ENCODE measurements at regions not wholly inside any gene's neighbourhood (a gene's known extent, or its start where the extent isn't known, plus 50 kb on each side); places are given as distances from the start of the nearest gene placed in this dataset.
A peak's percentile ranks its signal among the peaks of the same experiment; 100 is the strongest.

DNA sequence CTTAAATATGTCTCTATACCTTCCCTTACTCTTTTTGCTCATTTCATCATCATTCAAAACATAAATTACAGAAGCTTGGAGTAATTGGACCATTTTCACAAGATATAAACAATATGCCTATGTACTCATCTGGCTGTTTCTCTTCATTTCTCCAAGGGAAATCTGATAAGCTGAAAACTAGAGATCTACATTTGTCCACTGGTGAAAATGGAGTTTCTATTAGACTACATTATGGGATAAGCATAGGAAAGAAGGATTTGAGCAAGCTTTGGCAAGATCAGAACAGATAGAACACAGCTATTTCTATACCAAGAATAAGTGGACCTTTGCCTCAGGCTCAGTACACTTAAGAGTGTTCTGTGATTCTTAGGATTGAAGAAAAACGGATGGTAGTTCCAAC is 404.4 kb downstream of the GASK1B start:
- no peak overlapping the region for H3K9ac ChIP-seq (ENCODE audit: low read depth in 1 of 2, low read length in 2 of 2)
- H3K4me3 ChIP-seq (ENCODE audit: low read depth in 1 of 3, low read length in 3 of 3), result no peak overlapping the region
- no peaks in the 10 kb centered on the region for H3K27me3 ChIP-seq (ENCODE audit: control insufficient read depth in 4 of 4, insufficient read depth in 4 of 4, low read length in 3 of 4)
- H3K36me3 ChIP-seq (ENCODE audit: control insufficient read depth in 4 of 4, insufficient read depth in 3 of 4, low read depth in 1 of 4, low read length in 3 of 4), result no peaks in the 10 kb centered on the region
- H3K27ac ChIP-seq (ENCODE audit: low read depth in 1 of 2, low read length in 2 of 2), result no peak overlapping the region
- H3K9me3 ChIP-seq (ENCODE audit: control insufficient read depth in 4 of 4, low read length in 3 of 4), result no peaks in the 10 kb centered on the region
- 76% methylated on average over 1 of the region's 1 CpG for WGBS
- TF ChIP-seq FOXA2 (IDR thresholded peaks at IDR 0.05) (no peak), GABPA (IDR thresholded peaks at IDR 0.05 in 1 of 2, conservative IDR thresholded peaks at IDR 0.05 in 1 of 2) (no peak), TAF1 (conservative IDR thresholded peaks at IDR 0.05) (no peak), RAD21 (IDR thresholded peaks at IDR 0.05) (no peak), FOXA1 (IDR thresholded peaks at IDR 0.05) (no peak), HNF4A (conservative IDR thresholded peaks at IDR 0.05) (no peak), SP1 (IDR thresholded peaks at IDR 0.05) (no peak)
- TF ChIP-seq, protein P1, sequence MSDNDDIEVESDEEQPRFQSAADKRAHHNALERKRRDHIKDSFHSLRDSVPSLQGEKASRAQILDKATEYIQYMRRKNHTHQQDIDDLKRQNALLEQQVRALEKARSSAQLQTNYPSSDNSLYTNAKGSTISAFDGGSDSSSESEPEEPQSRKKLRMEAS (IDR thresholded peaks at IDR 0.05), result no peak
- TF ChIP-seq, protein P2, sequence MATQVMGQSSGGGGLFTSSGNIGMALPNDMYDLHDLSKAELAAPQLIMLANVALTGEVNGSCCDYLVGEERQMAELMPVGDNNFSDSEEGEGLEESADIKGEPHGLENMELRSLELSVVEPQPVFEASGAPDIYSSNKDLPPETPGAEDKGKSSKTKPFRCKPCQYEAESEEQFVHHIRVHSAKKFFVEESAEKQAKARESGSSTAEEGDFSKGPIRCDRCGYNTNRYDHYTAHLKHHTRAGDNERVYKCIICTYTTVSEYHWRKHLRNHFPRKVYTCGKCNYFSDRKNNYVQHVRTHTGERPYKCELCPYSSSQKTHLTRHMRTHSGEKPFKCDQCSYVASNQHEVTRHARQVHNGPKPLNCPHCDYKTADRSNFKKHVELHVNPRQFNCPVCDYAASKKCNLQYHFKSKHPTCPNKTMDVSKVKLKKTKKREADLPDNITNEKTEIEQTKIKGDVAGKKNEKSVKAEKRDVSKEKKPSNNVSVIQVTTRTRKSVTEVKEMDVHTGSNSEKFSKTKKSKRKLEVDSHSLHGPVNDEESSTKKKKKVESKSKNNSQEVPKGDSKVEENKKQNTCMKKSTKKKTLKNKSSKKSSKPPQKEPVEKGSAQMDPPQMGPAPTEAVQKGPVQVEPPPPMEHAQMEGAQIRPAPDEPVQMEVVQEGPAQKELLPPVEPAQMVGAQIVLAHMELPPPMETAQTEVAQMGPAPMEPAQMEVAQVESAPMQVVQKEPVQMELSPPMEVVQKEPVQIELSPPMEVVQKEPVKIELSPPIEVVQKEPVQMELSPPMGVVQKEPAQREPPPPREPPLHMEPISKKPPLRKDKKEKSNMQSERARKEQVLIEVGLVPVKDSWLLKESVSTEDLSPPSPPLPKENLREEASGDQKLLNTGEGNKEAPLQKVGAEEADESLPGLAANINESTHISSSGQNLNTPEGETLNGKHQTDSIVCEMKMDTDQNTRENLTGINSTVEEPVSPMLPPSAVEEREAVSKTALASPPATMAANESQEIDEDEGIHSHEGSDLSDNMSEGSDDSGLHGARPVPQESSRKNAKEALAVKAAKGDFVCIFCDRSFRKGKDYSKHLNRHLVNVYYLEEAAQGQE (IDR thresholded peaks at IDR 0.05), result no peak
- TF ChIP-seq, protein P3, sequence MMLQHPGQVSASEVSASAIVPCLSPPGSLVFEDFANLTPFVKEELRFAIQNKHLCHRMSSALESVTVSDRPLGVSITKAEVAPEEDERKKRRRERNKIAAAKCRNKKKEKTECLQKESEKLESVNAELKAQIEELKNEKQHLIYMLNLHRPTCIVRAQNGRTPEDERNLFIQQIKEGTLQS (IDR thresholded peaks at IDR 0.05), result no peak
- DNase-seq (ENCODE audit: low spot score), result no peak
- peaks cover 0 to 5% (median 0%) of the 10 kb centered on the region in 4 donors for H3K4me1 ChIP-seq (ENCODE audit: control insufficient read depth in 4 of 4, insufficient read depth in 4 of 4, low read length in 3 of 4)

DNA sequence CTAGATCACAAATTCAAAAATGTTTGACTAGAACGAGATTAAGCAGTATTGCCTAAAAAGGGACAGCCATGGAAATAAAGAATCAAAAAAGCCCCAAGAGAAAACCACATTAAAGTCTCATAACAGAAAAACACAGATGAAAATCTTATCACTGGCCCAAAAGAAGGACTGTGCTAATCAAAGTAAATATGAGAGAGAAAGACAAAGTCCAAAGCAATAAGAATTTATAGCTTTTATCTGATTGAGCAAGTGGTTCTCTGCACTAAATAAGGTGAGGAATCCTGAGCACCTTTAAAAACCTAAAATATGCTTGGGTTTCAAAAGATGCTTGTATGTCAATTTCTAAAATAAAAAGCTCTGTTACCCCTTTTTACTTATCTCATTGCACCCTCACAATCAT is 409.3 kb downstream of the GASK1B start:
- no peaks in the 10 kb centered on the region for H3K36me3 ChIP-seq (ENCODE audit: control insufficient read depth in 4 of 4, insufficient read depth in 3 of 4, low read depth in 1 of 4, low read length in 3 of 4)
- peaks cover 0 to 5% (median 0%) of the 10 kb centered on the region in 4 donors for H3K4me1 ChIP-seq (ENCODE audit: control insufficient read depth in 4 of 4, insufficient read depth in 4 of 4, low read length in 3 of 4)
- 58% methylated on average over 1 of the region's 1 CpG for WGBS
- no peak for TF ChIP-seq TAF1 (conservative IDR thresholded peaks at IDR 0.05)
- peak; percentile 48 to 49 for TF ChIP-seq HNF4A (conservative IDR thresholded peaks at IDR 0.05)
- H3K27me3 ChIP-seq (ENCODE audit: control insufficient read depth in 4 of 4, insufficient read depth in 4 of 4, low read length in 3 of 4), result no peaks in the 10 kb centered on the region
- H3K27ac ChIP-seq (ENCODE audit: low read depth in 1 of 2, low read length in 2 of 2), result no peak overlapping the region
- no peak for DNase-seq (ENCODE audit: low spot score)
- no peak overlapping the region for H3K4me3 ChIP-seq (ENCODE audit: low read depth in 1 of 3, low read length in 3 of 3)
- H3K9me3 ChIP-seq (ENCODE audit: control insufficient read depth in 4 of 4, low read length in 3 of 4), result no peaks in the 10 kb centered on the region
- no peak overlapping the region for H3K9ac ChIP-seq (ENCODE audit: low read depth in 1 of 2, low read length in 2 of 2)

DNA sequence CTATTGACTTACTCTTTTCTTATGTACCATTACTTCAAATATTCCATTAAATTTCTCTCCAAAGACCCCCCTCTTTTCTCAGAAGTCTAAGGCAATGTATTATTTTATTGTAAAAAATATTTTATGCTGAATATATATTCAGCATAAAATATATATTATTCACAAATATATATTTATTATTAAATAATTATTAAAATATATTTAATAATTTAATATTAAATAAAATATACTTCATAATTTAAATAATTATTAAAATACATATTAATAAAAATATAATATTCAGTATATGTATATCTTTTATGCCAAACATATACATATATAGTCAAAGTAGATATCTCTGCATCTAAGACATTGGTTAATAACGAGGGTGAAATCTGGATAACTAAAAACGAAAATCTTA is 418.4 kb downstream of the GASK1B start:
- H3K4me3 ChIP-seq (ENCODE audit: low read depth in 1 of 3, low read length in 3 of 3), result no peak overlapping the region
- H3K4me1 ChIP-seq (ENCODE audit: control insufficient read depth in 4 of 4, insufficient read depth in 4 of 4, low read length in 3 of 4), result no peaks in the 10 kb centered on the region
- no peaks in the 10 kb centered on the region for H3K36me3 ChIP-seq (ENCODE audit: control insufficient read depth in 4 of 4, insufficient read depth in 3 of 4, low read depth in 1 of 4, low read length in 3 of 4)
- TF ChIP-seq, protein P4, sequence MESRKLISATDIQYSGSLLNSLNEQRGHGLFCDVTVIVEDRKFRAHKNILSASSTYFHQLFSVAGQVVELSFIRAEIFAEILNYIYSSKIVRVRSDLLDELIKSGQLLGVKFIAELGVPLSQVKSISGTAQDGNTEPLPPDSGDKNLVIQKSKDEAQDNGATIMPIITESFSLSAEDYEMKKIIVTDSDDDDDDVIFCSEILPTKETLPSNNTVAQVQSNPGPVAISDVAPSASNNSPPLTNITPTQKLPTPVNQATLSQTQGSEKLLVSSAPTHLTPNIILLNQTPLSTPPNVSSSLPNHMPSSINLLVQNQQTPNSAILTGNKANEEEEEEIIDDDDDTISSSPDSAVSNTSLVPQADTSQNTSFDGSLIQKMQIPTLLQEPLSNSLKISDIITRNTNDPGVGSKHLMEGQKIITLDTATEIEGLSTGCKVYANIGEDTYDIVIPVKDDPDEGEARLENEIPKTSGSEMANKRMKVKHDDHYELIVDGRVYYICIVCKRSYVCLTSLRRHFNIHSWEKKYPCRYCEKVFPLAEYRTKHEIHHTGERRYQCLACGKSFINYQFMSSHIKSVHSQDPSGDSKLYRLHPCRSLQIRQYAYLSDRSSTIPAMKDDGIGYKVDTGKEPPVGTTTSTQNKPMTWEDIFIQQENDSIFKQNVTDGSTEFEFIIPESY (IDR thresholded peaks at IDR 0.05), result no peak
- TF ChIP-seq TAF1 (conservative IDR thresholded peaks at IDR 0.05) (no peak), RAD21 (IDR thresholded peaks at IDR 0.05) (no peak), SP1 (IDR thresholded peaks at IDR 0.05) (no peak)
- TF ChIP-seq, protein P3 (IDR thresholded peaks at IDR 0.05), result no peak
- no peaks in the 10 kb centered on the region for H3K27me3 ChIP-seq (ENCODE audit: control insufficient read depth in 4 of 4, insufficient read depth in 4 of 4, low read length in 3 of 4)
- WGBS, result 84% methylated on average over 2 of the region's 2 CpGs
- no peak overlapping the region for H3K27ac ChIP-seq (ENCODE audit: low read depth in 1 of 2, low read length in 2 of 2)
- no peak overlapping the region for H3K9ac ChIP-seq (ENCODE audit: low read depth in 1 of 2, low read length in 2 of 2)
- H3K9me3 ChIP-seq (ENCODE audit: control insufficient read depth in 4 of 4, low read length in 3 of 4), result no peaks in the 10 kb centered on the region
- DNase-seq (ENCODE audit: low spot score), result no peak
